ENCODE measurements at regions not wholly inside any gene's neighbourhood (a gene's known extent, or its start where the extent isn't known, plus 50 kb on each side); places are given as distances from the start of the nearest gene placed in this dataset.

- peak overlapping the region; percentile 57 to 77 for H3K27ac ChIP-seq (ENCODE audit: low read depth in 2 of 2, low read length in 2 of 2)
- FAIRE-seq (no peak), DNase-seq (peak in 3 of 5 donors; percentile 16 to 77 (median 38))
- no peaks in the 10 kb centered on the region for H3K9me3 ChIP-seq (ENCODE audit: control insufficient read depth in 2 of 3, insufficient read depth in 1 of 3, low read length in 3 of 3)
- H3K4me3 ChIP-seq (ENCODE audit: low read length in 3 of 3) = no peak overlapping the region
- H3K4me1 ChIP-seq (ENCODE audit: control insufficient read depth in 2 of 3, insufficient read depth in 2 of 3, low read depth in 1 of 3, low read length in 3 of 3) = peaks cover 0 to 12% (median 0%) of the 10 kb centered on the region in 3 donors
- H3K9ac ChIP-seq (ENCODE audit: low read length in 3 of 3) = no peak overlapping the region
- no peak for TF ChIP-seq CTCF (IDR thresholded peaks at IDR 0.05; ENCODE audit: borderline replicate concordance, extremely low read depth, insufficient read depth)
- intact Hi-C loops (cut with DNase I) = no loop called here
- no peaks in the 10 kb centered on the region for H3K36me3 ChIP-seq (ENCODE audit: control insufficient read depth in 2 of 3, insufficient read depth in 3 of 3, low read length in 3 of 3)
- no peaks in the 10 kb centered on the region for H3K27me3 ChIP-seq (ENCODE audit: control insufficient read depth, insufficient read depth, low read length)
These were observed 83.3 kb downstream of the KCTD15 start for GRCh38 chr19:33879818-33880575.

- no peaks in the 10 kb centered on the region for H3K36me3 ChIP-seq (ENCODE audit: control insufficient read depth in 2 of 3, insufficient read depth in 3 of 3, low read length in 3 of 3)
- H3K27ac ChIP-seq (ENCODE audit: low read depth in 2 of 2, low read length in 2 of 2) = peak overlapping the region in 1 of 2 donors; percentile 63
- H3K9ac ChIP-seq (ENCODE audit: low read length in 3 of 3) = no peak overlapping the region
- H3K4me3 ChIP-seq (ENCODE audit: low read length in 3 of 3) = peak overlapping the region in 1 of 3 donors; percentile 14
- intact Hi-C loops (cut with DNase I) = no loop called here
- no peak for FAIRE-seq
- H3K27me3 ChIP-seq (ENCODE audit: control insufficient read depth, insufficient read depth, low read length) = no peaks in the 10 kb centered on the region
- no peak for TF ChIP-seq CTCF (IDR thresholded peaks at IDR 0.05; ENCODE audit: borderline replicate concordance, extremely low read depth, insufficient read depth)
- H3K4me1 ChIP-seq (ENCODE audit: control insufficient read depth in 2 of 3, insufficient read depth in 2 of 3, low read depth in 1 of 3, low read length in 3 of 3) = peaks cover 0 to 9% (median 0%) of the 10 kb centered on the region in 3 donors
- peak in 4 of 5 donors; percentile 53 to 89 (median 72) for DNase-seq
- no peaks in the 10 kb centered on the region for H3K9me3 ChIP-seq (ENCODE audit: control insufficient read depth in 2 of 3, insufficient read depth in 1 of 3, low read length in 3 of 3)
These were observed 87.3 kb downstream of the KCTD15 start for GRCh38 chr19:33883859-33884519.

DNA sequence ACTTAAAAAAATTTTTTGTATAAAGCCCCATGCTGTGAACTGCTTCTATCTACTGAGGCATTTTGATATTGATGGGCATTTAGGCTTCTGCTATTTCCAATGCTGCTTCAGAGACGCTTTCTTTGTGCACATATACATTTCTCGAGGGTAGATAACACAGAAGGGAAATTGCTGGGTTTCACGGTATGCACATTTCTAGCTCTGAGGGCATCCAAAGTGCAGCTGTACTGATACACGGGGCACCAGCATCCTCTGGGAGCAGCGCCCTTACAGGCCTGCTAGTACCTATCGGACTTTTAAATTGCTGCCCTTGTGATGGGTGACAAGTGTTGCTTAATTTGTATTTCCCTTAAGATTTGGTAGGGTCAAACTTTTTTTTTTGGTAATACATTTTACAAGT lies 88.6 kb downstream of the KCTD15 start:
- no peak overlapping the region for H3K9ac ChIP-seq (ENCODE audit: low read length in 3 of 3)
- H3K27ac ChIP-seq (ENCODE audit: low read depth in 2 of 2, low read length in 2 of 2) = no peak overlapping the region
- no peaks in the 10 kb centered on the region for H3K9me3 ChIP-seq (ENCODE audit: control insufficient read depth in 2 of 3, insufficient read depth in 1 of 3, low read length in 3 of 3)
- peak in 1 of 5 donors; percentile 9 for DNase-seq
- H3K4me1 ChIP-seq (ENCODE audit: control insufficient read depth in 2 of 3, insufficient read depth in 2 of 3, low read depth in 1 of 3, low read length in 3 of 3) = peaks cover 0 to 4% (median 0%) of the 10 kb centered on the region in 3 donors
- H3K36me3 ChIP-seq (ENCODE audit: control insufficient read depth in 2 of 3, insufficient read depth in 3 of 3, low read length in 3 of 3) = no peaks in the 10 kb centered on the region
- no peak for TF ChIP-seq CTCF (IDR thresholded peaks at IDR 0.05; ENCODE audit: borderline replicate concordance, extremely low read depth, insufficient read depth)
- H3K4me3 ChIP-seq (ENCODE audit: low read length in 3 of 3) = no peak overlapping the region
- no peak for FAIRE-seq
- intact Hi-C loops (cut with DNase I) = no loop called here
- H3K27me3 ChIP-seq (ENCODE audit: control insufficient read depth, insufficient read depth, low read length) = no peaks in the 10 kb centered on the region

All from kidney (tissue), 13 donors.